CD4-positive, alpha-beta T cell treated with Interleukin-21 for 1 hour (primary cell): ENCODE measurements at regions not wholly inside any gene's neighbourhood (a gene's known extent, or its start where the extent isn't known, plus 50 kb on each side); places are given as distances from the start of the nearest gene placed in this dataset.

Source experiments
- DNase-seq: peaks from one replicate; pipeline ENCODE4 v3.0.0-alpha.2; 2020

DNA sequence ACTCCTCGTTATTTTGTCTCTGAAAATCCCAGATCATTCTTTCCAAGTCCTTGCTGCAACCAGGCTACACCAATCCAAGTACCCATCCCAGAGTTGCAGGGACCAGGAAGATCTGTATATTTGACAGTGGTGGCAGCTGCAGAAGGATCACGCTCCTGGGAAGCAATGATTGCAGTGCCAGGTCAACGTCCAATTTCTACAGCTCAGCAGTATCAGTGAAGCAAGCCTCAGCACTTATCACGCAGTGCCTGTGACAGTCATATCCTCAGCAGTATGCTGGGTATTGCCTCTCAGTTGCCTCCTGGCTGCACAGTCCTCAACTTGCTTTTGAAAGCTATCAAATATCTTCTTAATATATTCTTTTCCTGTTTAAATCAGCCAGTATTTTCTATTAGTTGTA, 66.7 kb downstream of the BARHL2 start:
- no peak for DNase-seq

DNA sequence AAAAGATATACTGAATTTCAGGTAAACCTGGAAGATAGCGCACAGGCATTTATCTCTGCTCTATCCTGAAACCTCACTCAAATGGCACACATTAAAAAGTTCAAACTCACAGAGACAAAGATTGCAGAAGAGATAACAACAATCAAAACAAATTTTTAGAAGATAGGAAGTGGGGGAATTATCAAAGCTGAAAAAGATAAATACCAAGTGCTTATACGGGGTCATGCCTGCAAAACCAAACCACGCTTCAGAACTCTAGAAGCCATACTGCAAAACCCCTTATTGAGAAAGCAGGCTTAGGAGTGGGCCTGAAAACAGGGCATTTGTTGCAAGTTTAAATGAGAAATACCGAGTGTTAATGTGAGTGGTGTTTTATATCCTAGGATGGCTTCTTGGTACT, 76.8 kb downstream of the BARHL2 start:
- DNase-seq: no peak

DNA sequence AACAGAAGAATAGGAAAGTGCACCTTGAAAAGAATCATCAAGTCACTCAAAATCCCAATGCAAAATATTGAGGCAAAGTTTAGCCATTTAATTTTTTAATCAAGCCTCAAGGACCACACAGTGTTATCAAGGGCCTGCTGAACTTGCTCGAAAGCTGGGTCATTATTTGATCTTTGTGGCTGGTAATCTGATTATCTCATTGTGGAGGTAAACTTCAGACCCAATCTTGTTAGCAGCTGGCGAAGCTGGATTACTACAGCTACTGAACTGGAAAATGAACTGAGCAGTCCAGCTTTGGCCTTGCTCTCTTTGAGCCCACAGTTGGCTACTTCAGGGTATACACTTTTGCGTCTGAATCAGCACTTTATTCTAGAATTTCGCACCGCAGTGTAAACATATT, 94.4 kb downstream of the BARHL2 start:
- DNase-seq: no peak

DNA sequence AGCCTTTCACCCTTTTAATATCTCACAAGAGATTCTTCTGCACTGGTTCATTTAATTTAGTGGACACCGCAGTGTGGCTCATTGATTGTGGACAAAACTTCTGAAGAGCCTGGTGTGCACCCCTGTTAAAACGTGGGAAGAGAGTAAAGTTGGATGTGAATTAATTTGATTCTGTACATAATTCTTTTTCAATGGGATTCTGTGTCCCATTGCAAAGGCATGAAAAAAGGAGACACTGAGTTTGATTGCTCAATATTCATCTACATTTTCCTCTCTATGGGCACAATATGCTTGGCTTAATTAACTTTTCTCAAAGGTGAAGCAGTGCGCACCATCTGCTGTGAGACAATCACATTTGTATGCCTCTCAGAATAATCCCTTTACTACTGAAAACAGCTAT, 95.1 kb downstream of the BARHL2 start:
- no peak for DNase-seq

DNA sequence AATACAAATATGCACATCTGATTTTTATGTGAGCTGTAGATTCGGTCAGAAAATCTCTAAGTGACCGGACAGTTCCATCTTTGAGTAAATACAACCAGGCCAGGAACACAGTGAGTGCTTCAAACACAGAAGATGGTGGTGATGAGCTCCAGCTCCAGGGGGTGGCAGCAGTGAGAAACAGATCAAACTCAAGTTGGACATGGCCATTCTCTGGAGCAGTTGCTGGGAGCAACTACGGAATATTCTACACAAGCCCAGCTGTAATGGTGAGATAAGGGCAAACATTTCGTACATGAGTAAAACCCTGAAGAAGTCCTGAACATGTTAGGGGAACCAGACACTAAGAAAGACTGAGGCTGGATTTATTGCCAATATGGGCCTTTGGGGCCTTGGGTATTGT, 100.7 kb downstream of the BARHL2 start:
- DNase-seq: no peak

DNA sequence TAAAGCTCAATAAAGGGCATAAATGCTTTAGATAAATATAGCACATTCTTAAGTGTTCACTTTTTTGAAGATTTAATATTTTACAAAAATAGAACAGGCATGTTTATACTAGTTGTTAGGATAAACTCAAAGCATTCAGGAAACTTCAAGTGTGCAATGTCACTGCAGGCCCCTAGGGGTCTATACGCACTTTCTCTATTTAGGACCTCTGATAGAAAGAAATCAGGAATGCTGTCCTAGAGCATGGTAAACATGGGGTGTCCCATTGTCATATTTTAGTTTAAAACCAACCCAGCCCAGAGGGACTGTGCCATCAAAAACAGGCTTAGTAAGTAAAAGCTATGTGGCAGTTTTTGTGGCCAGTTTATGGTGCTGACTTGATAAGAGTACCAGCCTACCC, 102.2 kb downstream of the BARHL2 start:
- DNase-seq: no peak

DNA sequence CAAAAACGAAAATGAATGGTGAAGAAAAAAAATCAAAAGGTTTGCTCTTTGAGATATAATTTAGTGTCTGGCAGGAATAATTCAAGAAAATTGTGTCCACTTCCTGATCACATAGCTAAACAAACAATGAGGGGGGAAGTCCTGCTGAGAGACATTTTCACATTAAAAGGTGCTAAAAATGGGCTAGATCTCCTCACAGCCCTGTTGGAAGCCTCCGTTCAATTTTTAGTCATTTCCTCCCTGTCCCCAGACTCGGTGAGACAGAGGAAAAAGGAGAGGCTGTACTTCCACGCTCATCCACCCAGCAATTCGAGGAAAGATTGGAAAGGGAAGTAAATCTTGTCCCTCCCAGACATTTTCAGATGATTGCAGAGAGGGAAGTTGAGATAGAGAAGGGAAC, 103.7 kb downstream of the BARHL2 start:
- DNase-seq: no peak

DNA sequence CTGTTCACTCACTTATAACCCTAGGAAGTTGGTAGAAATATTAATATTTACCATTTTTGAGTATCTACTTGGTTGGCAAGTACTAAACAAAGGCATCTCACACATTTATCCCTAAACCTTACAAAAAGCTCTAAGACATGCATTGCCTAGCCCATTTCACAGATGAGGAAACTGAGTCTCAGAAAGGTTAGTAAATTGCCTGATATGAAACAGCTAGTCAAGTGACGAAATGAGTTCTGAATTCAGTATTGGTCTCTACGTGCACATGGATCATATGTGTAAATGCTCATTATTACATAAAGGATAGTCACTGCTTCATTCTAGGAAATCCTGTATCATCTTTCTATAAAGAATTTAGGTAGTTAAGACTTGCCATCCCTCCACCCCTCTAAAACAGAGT, 105.1 kb downstream of the BARHL2 start:
- DNase-seq: no peak

DNA sequence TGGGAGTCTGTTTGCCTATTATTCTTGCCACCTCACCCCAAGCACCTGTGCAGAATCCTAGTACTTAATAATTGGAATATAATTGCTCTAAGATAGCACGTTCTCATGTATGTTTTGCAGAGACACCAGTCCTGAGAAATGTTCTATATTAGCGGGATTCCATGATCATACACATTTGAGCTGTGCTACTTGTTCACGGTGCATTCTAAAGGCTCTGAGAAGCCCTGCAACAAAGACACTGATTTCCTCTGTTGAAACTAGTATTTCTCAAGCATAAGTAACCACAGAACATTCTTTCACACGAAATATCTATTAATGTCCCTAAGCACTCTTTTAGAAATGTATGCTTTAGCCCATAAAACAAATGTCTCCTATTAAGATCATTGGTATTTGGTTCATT, 109.4 kb downstream of the BARHL2 start:
- DNase-seq: no peak

DNA sequence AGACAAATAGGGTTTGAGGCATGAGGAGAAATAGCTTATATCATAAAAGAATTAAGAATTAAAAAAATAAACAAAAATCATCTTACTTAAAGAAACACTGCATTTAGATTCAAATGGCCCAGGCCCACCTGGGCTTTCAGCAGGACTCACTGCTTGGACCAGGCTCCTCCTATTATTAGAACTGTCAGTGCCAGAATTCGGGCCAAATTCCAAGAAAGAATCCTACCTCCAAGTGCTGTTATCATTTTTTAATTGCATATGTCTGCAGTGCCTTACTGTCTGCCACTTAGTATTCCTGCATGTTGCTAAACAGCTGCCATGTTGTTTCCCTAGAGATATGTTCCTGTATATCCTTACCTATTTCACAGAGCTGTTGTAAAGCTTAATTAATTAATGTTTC, 112.0 kb downstream of the BARHL2 start:
- no peak for DNase-seq

DNA sequence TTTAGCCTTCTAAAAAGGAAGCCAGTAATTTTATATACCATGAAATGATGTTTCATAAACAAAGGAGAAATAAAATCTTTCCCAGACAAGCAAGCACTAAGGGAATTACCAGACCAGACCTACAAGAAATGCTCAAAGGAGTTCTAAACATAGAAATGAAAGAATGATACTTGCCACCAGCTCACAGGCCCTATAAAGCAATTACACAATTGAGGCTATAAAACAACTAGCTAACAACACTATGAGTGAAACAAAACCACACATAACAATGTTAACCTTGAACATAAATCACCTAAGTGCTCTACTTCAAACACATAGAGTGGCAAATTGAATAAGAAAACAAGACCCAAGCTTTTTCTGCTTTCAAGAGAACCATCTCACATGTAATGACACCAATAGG, 123.8 kb downstream of the BARHL2 start:
- DNase-seq: no peak

DNA sequence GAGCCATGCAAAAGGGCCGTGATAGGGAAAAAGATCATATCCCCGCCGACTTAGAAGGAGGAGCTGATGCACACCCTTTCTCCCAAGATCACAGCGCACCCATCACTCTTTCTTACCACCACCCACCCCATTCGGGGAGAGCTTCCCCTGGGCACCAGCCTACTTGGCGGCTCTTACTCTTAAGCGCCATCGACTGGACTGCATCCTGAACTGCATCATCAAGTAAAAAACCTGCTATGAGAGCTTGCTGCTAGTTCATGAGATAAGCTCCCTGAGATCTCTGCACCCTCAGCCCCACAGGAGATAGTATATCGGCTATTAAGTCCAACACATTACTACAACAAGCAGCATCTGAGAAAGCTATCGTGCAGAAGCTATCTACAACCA, 125.1 kb downstream of the BARHL2 start:
- DNase-seq: no peak

DNA sequence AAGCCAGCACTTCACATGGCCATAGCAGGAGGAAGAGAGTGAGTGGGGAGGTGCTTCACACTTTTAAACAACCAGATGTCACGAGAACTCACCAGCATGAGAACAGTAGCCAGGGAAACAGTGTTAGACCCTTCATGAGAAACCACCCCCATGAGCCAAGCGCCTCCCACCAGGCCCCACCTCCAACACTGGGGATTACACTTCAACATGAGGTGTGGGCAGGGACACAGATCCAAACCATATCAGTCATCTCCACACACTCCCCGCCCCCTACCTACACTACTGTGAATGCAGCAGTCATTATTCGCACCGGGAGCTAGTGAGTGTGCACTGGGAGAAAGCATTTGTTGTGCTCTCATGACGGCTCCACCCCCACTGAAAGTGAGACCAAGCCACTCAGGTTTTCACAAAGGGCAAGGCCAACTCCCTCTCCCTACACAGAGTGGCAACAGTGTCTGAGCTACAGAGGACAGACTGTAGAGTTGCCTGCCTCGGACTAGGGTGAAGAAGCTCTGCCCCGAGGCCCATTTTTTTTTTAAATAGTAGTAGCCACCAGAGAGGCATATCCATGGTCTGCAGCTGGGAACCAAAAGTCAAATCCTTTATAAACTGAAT, 125.6 kb downstream of the BARHL2 start:
- DNase-seq: no peak

DNA sequence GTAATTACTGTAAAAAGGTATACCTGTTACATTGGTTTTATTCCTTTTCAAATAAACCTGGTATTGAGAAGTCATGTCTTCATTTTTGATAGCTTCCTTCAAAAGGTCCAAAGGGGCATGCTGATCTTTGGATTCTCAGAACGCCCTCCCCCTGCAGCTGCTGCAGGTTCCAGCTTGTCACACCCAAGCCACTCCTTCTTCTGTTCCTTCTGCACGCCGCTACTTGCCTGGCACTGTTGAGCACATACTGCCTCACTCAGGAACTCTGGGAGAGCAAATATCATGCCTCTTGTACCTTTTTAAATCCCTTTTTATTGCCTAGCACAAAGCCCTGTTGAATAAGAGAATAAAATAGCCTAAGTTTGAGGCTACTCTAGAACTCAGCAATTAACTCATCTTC, 136.9 kb downstream of the BARHL2 start:
- no peak for DNase-seq

DNA sequence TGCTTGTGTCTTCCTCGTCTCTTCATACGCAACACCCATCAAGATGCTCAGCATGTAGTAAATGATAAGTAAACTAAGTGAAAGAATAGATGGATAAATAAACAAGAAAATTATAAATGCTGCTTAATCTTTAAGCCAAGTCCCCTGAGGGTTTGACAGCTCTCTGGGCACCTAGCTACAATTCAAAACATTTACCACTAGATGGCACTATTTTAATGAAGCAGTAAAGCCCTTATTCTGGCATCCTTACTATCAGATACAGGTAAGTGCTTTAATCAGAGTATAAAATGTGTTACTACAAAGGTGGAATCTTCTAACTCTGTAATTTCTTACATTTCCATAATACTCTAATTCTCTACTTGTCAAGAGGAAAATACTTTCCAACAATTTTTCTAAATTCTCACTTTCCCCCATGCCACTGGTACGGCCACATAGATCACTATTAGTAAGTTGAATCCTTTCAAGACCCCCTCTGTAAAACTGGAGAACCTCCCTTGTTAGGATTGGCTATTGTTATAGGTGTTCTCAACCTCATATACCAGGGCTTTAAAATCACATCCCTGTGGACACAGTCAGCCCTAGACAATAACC, 137.8 kb downstream of the BARHL2 start:
- DNase-seq: peak; percentile 38

DNA sequence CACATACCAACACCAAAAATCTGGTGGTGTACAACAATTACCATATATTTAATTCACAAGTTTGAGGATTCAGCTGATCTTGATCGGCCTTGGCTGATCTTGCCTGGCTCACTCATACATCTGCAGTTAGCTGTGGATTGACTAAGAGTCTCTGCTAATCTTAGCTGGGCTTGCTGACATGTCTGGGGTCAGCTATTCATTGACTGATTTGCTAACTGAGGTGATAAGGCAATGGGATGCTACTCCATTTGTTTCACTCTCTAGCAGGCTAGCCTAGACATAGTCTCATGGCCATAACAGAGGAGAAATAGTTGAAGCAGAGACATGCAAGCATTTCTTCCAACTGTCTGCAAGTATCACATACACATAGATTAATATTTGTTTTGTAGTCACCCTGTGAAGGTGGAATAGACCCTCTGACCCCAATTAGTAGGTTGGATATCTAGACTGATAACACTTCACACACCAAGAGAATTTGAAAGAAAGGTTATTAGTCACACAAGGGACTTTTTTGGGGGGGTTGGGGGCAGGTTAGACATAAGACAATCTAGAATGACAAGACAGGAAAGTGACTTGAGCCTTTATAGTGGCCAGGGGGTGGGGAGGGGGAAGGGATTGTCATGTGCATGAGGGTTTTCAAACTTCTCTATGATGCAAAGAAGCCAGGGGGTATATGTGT, 142.3 kb downstream of the BARHL2 start:
- no peak for DNase-seq

DNA sequence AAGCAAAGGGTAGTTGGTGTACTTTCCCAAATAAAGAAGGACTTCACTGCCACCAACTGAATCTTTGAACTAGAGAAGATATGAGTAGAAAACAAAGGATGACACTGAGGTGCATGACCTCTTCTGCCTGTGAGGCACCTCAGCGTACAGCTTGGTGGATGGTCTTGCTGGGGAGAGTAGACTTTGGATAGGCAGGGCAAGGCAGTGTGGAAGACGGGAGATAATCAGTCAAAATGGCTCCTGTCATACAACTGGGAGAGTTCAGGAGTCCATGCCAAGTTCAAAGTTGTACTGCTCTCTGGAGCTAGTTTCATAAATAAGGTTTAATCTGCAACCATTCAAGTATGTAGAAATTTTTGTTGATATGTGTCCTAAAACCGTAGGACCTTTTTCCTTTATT, 143.4 kb downstream of the BARHL2 start:
- no peak for DNase-seq

DNA sequence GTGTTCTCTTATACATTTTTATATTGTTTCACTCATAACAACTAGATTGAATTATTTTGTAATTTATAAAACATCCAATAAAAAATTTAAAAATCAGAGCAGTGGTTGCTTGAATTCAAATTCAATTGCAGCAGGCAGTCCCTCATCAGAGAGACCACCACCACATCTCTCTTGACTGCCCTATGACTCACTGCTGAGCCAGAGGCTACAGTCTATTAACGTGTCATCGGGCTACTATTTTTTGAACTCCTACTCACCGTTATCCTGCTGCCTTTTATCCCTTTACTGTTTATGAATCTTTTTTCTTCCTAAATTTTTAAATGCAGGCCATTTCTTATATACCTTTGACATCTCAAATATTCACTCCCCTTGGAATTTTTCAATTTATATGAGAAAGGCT, 144.7 kb downstream of the BARHL2 start:
- no peak for DNase-seq

DNA sequence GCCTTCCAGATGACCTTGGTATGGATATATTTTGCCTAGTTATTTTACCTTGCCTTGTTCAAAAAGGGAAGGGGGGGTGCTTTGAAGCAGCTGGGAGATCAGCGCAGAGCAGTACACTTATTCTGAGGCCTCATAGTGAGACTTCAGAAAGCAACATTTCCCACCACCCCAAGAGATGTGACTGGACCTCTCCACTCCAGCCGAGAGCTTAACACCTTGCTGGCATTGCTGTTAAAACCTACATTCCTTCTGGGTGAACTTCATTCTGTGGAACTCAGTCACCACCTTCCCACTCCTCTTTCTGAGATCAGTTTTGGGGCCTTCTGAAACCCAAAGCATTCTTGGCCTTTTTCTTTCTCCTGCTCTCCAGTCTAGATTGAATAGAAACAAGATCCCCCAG, 148.7 kb downstream of the BARHL2 start:
- DNase-seq: no peak

DNA sequence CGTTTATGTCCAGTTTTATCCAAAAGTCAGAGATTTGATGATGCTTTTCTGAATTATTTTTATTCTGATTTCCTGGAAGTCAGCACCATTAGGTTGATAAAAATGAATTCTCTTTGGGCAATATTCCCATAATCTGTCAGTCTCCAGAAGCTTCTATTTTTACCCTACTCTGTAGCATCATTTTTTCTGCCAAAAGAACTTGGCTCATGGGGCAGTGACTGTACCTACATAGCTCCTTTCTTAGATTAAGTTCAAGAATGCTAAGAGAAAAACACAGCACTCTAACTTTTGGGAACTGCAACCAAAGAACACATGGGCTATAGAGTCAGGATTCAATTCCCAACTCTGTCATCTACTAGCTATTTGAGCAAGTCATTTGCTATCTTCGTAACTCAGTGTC, 152.9 kb downstream of the BARHL2 start:
- DNase-seq: no peak

DNA sequence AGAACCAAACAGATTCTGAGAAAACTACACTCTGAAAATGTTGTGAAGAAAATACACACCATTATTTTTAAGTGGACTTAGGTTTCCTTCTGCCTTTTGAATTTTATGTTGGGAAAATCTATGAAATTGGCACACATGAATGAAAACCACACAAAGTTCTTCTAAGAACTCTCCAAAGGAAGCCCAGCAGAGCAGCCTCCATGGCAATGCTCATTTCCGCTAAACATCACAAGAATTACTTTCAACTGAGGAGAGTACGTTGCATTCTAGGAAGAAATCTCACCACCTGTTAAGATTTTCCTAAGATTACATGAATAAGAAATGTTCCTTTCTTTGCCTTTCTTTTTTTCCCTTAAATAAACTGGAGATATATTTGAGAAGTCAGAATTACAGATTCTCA, 154.2 kb downstream of the BARHL2 start:
- no peak for DNase-seq

DNA sequence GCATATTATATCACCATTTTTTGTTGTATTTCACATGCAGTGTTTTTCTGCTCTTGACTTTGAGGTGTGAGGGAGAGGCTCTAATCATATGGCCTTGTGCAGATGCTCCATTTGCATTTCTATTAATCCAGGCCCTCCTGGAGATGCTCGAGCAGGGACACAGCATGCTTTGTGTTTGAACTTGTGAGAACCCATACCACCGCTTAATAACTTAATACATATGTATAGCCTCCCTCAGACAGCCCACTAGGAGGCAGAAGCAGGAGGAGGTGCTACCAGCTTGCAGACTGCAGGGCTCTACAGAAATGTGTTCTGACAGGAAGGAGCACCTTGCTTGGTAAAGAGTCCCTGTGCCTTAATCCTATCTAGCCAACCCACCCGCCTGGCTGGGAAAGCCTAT, 155.2 kb downstream of the BARHL2 start:
- no peak for DNase-seq

DNA sequence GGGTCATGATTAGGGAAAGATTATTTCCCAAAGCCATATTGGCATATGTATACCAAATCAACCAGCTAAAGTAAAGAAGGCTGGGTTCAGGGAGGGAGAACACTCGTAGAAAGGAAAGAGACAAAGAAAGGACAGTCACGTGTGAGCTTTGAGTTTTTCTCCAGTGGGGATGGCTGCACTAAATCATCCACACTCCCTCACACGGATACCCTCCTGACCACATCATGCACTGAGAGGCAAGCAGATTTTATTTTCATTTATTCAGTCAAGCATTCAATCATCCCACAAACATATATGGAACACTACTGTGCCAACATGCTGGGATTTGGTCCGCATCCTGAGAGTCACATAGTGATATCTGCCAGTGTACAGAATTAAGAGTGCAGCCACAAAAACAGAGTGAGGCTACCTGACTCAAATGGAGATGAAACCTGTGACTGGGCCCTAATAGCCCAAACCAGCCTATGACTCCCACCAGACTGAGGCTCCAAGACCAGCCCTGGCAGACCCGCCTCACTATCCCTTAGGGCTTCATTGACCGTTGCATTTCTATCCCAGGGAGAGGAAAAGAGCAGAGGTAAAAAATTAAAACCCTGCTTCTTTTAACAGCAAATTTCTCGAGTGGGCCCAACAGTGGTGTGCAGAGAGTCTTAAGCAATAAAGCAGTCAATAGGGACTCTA, 155.9 kb downstream of the BARHL2 start:
- no peak for DNase-seq

DNA sequence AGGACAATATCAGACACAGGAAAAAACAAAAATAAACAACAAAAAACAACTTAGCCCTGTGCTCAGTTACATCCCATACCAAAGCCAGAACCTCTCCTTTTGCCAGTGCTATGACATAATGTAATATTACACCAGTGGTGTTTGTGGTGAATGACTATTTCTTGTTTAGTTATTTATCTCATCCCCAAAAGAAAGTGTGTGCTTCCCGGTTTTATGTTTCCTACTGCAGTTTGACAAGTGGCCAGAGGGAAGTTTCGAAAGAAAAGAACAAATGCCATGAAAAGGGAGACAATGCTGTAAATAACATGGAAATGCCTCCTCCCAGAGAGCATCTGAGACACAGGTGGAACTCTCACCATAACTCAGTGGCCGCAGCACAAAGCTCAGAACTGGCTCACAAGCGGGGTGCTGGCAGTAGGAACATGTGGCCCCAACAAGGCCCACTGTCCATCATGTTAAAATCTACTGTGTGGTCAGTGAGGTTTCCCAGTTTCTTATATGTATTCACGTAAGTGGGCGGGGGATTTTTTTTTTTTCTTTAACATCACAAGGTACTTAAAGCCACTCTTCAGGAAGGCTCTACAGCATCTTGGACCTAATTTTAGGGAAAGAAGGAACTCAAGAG, 158.2 kb downstream of the BARHL2 start:
- DNase-seq: no peak
